HG02870 (cell line): ENCODE measurements at regions not wholly inside any gene's neighbourhood (a gene's known extent, or its start where the extent isn't known, plus 50 kb on each side); places are given as distances from the start of the nearest gene placed in this dataset.
A peak's percentile ranks its signal among the peaks of the same experiment; 100 is the strongest.

Source experiments
- ATAC-seq: cut with Tn5 transposase; IDR thresholded peaks from one replicate; pipeline ENCODE4 v1.9.1; 2021; ENCODE audit warnings: mild to moderate bottlenecking, moderate library complexity; ENCODE audit not compliant: unreplicated experiment

- no peak for ATAC-seq
These were observed 212.0 kb downstream of the DMRT2 start for GRCh38 chr9:1261879-1262766.

- ATAC-seq = peak; percentile 86
These were observed 217.0 kb downstream of the DMRT2 start for GRCh38 chr9:1267141-1267570.

DNA sequence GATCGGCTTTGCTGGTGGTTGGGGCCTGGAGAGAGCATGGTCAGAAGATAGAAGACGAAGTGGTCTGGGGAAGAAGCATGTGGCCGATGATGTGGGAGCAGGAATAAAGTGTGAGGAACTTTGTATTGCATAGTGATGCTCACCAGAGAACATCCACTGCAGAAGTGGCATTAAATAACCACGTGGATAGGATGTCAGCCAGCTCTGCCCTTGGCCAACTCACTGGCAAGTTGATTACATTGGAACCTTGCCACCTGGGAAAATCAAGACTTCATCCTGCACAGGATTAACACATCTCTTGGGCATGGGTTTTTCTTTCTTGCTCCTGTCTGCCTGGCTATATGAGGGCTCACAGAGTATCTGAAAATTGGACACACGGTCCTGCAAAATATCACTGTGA, 217.4 kb downstream of the DMRT2 start:
- no peak for ATAC-seq

DNA sequence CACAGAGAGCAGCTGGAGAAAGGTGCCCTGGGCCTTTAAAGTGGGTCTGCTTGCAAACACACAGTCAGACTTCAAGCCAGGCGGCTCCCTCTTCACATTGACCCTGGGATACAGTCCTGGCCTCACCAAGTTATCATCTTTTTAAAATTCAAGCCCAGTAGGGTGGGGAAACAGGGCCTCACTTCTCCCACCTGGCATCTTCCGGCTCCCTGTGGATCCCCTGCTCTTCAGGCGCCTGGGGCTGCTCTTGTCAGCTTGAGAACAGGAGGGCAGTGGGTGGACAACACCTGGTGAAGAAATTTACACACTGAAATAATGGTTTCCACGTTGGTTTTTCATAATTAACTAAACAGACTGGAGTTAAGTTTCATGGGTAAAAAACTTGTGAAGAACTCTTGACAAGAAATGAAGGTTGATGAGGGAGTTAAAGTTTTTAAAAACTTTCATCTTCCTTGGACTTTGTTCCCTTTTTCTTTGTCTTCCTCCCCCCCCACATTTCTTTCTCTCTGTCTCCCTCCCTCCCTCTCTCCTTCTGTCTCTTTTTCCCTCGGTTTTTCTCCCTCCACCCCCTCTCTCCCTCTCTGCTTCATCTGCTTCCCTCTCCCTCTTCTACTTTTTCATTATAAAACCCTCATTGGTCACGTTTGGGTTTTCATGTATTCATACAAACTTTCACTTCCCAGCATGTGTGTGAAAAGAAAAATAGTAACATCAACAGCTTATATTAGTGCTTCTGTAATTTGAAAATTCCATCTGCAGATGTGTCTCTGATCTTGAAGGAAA, 219.6 kb downstream of the DMRT2 start:
- no peak for ATAC-seq

DNA sequence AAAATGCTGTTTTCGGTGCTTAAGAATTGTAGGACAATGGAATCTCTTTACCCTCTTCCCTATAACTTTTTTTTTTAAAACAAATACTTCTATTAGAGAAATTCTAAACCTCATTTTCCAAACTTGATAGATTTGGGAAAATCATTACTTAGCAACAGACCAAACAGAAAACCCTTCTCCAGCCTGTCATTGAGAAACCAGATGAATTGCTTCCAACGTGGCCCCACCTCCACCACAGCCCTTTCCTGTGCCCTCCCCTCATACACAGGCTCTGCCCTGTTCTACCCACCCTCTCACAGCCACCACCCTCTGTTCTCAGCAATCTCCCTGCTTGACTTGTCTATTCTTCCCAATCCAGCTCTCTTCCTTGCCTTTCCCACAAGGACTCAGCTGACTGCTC, 221.2 kb downstream of the DMRT2 start:
- ATAC-seq = no peak

DNA sequence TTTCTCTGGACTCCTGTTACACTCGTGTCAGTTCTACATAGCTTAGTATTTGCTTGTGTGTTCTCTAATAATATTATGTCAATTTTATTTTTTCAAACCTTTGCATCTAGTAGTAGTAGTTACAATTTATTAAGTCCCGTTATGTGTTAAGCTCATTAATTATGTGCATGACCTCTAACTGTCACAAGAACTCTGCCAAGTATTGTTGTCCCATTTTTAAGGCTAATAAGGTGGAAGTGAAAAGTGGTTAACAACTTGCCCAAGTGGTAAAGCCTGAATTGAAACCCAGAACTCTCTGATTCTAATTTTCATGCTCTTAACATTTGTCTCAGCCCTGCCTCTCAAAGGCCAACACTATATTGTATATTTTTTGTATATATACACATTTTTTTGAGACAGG, 221.6 kb downstream of the DMRT2 start:
- no peak for ATAC-seq

GRCh38 chr9:1272488-1272887, 222.3 kb downstream of the DMRT2 start:
- ATAC-seq = no peak

GRCh38 chr9:1273859-1274258, 223.7 kb downstream of the DMRT2 start:
- no peak for ATAC-seq

DNA sequence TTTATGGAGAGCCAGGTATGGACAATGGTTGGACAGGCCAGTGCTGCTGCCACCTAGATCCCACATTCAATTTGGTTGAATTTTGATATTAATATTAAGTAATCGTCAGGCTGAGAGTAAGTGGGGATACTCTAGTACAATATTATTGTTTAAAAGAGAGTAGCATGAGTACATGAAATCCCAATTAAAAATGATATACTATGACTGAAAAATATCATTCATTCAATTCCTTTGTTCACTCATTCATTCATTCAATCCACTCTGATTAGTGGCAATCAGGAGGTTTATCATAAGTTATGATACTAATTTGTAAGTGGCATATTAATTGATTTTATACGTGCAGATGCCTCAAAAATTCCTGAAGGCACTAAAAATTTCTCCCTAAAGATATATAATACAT, 224.2 kb downstream of the DMRT2 start:
- no peak for ATAC-seq

DNA sequence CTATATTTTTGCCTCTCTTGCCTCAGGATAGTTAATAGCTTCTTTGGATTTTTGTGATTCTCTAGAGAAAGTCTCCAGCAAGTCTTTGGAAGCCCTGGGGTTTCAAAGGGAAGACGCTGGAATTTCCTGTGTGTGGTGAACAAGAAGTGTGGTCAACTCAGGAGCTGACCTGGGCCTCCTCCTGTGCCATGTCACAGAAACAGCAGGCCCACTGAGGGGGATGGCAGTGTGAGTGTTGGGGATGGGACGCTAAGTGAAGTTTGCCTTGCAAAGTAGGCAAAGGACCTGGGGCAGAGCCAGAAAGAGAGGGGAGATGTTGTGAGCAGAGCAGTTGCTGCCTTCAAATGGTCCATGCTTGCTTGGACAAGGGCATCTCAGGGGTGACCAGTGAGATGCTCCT, 226.3 kb downstream of the DMRT2 start:
- no peak for ATAC-seq

- no peak for ATAC-seq
These were observed 234.6 kb downstream of the DMRT2 start for GRCh38 chr9:1284727-1285126.

- ATAC-seq = no peak
These were observed 235.4 kb downstream of the DMRT2 start for GRCh38 chr9:1285526-1285925.

DNA sequence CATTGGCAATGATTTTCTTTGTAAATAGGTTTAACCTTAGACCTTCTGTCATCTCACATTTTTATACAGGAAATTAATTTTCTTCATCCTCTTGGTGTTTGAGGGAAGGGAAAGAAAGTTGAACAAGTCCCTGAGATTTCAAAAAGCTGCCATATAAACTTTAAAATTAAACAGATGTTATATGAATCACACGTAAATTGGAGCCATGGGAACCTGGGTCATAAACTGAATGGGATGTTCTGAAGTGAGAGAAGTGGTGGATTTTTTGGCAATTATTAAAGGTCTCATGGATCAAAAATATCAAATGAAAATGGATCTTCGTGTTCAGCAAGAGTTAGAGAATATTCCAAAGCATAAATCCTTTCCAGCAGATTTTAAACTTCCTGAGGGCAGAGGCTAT, 242.2 kb downstream of the DMRT2 start:
- ATAC-seq = no peak

DNA sequence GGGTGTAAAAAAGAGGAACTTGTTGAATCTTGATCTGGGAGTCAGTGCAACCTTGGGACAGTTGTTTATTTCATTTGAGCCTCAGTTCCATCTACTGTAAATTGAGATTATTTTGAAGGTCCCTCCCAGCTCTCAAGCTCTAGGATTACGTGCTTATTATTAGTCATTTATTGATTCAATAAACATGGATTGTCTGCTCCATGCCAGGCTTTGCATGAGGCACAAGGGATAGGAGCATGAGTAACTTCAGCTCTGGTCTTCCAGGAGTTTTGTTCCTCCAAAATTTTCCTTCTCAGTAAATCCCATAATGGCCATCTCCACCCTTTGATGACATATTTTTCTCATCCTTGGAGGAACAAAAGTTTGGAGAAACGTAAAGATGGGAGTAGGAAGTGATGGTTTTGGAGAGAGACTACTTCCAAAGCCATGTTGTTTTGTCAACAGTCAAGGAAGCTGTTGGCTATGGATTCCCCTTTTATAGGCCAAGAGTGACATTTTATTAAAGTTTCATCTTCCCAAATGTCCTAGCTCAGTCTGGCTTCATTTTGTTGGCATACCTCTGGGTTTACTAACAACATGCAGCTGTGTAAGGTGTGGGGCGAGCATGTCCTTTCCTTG, 244.6 kb downstream of the DMRT2 start:
- ATAC-seq = no peak

GRCh38 chr9:1296331-1296730, 246.2 kb downstream of the DMRT2 start:
- ATAC-seq = no peak

DNA sequence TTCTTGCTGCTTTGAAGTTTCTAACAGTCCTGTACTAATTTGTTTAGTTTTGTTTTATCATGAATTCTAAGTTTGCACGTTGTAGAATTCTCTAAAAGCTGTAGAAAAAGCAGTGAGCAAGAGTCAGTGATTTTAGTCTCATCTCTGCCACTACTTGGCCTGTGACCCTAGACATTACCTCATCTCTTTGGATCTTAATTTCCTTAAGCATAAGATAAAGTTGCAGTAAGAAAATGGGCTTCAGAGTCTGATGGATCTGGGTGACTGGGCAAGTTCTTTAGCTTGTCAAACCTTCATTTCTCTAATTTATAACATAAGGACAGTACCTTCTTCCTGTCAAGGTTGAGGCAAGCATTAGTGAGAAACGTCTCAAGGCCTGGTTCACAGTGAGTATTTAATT, 247.9 kb downstream of the DMRT2 start:
- ATAC-seq = no peak

GRCh38 chr9:1300941-1301340, 250.8 kb downstream of the DMRT2 start:
- ATAC-seq = no peak

- no peak for ATAC-seq
These were observed 253.8 kb downstream of the DMRT2 start for GRCh38 chr9:1303932-1304331.

GRCh38 chr9:1311462-1312042, 261.4 kb downstream of the DMRT2 start:
- no peak for ATAC-seq

- ATAC-seq = no peak
These were observed 269.3 kb downstream of the DMRT2 start for GRCh38 chr9:1319436-1319835.

DNA sequence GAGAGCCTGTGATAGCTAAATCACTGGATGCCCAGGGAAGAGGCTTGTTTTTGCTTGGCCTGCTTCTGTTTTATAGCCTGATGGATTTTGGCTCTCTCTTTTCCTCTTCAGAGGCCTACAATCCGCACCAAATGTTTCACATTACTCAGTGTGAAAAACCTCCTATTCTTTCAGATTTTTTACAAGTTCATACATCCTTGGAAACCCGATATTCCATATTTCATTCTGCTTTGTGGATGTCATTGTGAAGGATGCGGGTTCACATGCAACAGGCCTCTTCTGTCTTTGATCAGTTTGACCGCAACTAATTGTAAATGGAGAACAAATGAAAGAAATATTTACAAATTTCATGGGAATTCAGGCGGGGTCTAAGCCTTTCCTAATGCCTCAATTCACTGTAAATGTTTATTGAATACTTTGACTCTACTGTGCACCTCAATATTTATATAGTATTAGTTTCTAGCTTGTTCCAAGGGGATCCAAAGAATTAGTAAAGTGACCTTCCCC, 269.9 kb downstream of the DMRT2 start:
- ATAC-seq = no peak
